Peyer's patch (tissue), 4 donors: ENCODE measurements at regions not wholly inside any gene's neighbourhood (a gene's known extent, or its start where the extent isn't known, plus 50 kb on each side); places are given as distances from the start of the nearest gene placed in this dataset.

Experiments used
- CTCF ChIP-seq, 6 experiments: fragments of 450-650 bp in 4 of 6; fragments of 200-600 bp in 2 of 6; sonication (generic) in 1 of 6; IDR thresholded peaks; one replicate each; pipeline ENCODE4 v1.5.1; 2017 to 2019; ENCODE audit warnings: antibody characterized with exemption in 6 of 6, mild to moderate bottlenecking in 3 of 6, moderate library complexity in 1 of 6
- POLR2A ChIP-seq, 2 donors: fragments of 450-650 bp; IDR thresholded peaks; one replicate each; pipeline ENCODE4 v1.5.1; 2017; ENCODE audit warnings: antibody characterized with exemption in 2 of 2, mild to moderate bottlenecking in 2 of 2, moderate library complexity in 2 of 2

- TF ChIP-seq CTCF (IDR thresholded peaks at IDR 0.05) (no peak), POLR2A (IDR thresholded peaks at IDR 0.05) (no peak)
Observed at GRCh38 chr5:173831196-173831914, 56.8 kb upstream of the CPEB4 start.
